HepG2 (cell line): ENCODE measurements at regions not wholly inside any gene's neighbourhood (a gene's known extent, or its start where the extent isn't known, plus 50 kb on each side); places are given as distances from the start of the nearest gene placed in this dataset.

Experiments
- ATAC-seq: fragments of 200-7000 bp; cut with Tn5 transposase; 3 replicates; pipeline ENCODE4 v1.9.1; 2020; ENCODE audit warnings: mild to moderate bottlenecking, moderate library complexity
- BruUV-seq: library from RNA; stranded (reverse); fragments of 400-500 nt; replicated peaks from 2 replicates; lab custom pipeline; 2021; lab: Mats Ljungman, UMichigan
- CTCF ChIA-PET: fragments of 300-600 bp; formaldehyde crosslinking; extraction: SDS; loops from one replicate; lab custom pipeline; 2021; ENCODE audit warnings: low total read pairs, inconsistent platforms, low intra/inter-chr PET ratio; lab: Yijun Ruan, JAX
- POLR2A ChIA-PET: fragments of 350-600 bp; sonication (Branson Sonifier 250); formaldehyde crosslinking; loops from one replicate; lab custom pipeline; 2020; ENCODE audit warnings: antibody characterized with exemption, inconsistent platforms; lab: Yijun Ruan, JAX
- DNase-seq: peaks from one replicate; pipeline ENCODE4 v3.0.0-alpha.2; 2015; ENCODE audit warnings: low spot score
- FAIRE-seq: peaks from 3 replicates; lab custom pipeline; 2011; peaks lifted over from hg19 to GRCh38; lab: Jason Lieb, UNC
- H2AFZ ChIP-seq: one replicate; pipeline ENCODE4 v1.6.1; 2011; ENCODE audit warnings: low read length, inconsistent platforms
- H3K27ac ChIP-seq: fragments of 300-600 bp; 3 replicates; pipeline ENCODE4 v1.8.0; 2011; ENCODE audit warnings: mixed run types, mild to moderate bottlenecking, mixed read lengths, low read length, inconsistent platforms; ENCODE audit not compliant: insufficient read depth; ENCODE audit errors: extremely low read length
- H3K27me3 ChIP-seq, 2 experiments: fragments of 200-600 bp in 1 of 2; 2 replicates in 1 of 2; 3 replicates in 1 of 2; pipeline versions ENCODE4 v1.6.0 to v1.8.0; 2011; ENCODE audit warnings: low read length in 2 of 2, mild to moderate bottlenecking in 2 of 2, moderate library complexity in 2 of 2, inconsistent platforms in 1 of 2; ENCODE audit not compliant: insufficient read depth in 2 of 2, control insufficient read depth in 1 of 2
- H3K36me3 ChIP-seq, 2 experiments: fragments of 200-600 bp in 1 of 2; replicated peaks in 1 of 2; 2 replicates in 1 of 2; 3 replicates in 1 of 2; pipeline versions ENCODE4 v1.5.1 to v1.8.0; 2011; ENCODE audit warnings: low read length in 2 of 2, inconsistent platforms in 1 of 2; ENCODE audit not compliant: insufficient read depth in 2 of 2, control insufficient read depth in 1 of 2
- H3K4me1 ChIP-seq: 2 replicates; pipeline ENCODE4 v1.5.1; 2012; ENCODE audit warnings: low read length, inconsistent platforms; ENCODE audit not compliant: insufficient read depth
- H3K4me2 ChIP-seq: 2 replicates; pipeline ENCODE4 v1.6.0; 2011; ENCODE audit warnings: low read depth, low read length, inconsistent platforms
- H3K4me3 ChIP-seq, 3 experiments: fragments of 200-600 bp in 1 of 3; sonication (generic), shearing (Covaris generic) in 1 of 3; replicated peaks in 1 of 3; 2 replicates each; pipeline ENCODE4 v1.5.1; 2011 to 2016; ENCODE audit warnings: low read length in 3 of 3, inconsistent platforms in 2 of 3, low read depth in 2 of 3, mild to moderate bottlenecking in 2 of 3, control low read depth in 1 of 3, mixed read lengths in 1 of 3; ENCODE audit not compliant: insufficient read depth in 1 of 3
- H3K79me2 ChIP-seq: one replicate; pipeline ENCODE4 v1.6.1; 2011; ENCODE audit warnings: low read length, inconsistent platforms; ENCODE audit not compliant: insufficient read depth
- H3K9ac ChIP-seq: 2 replicates; pipeline ENCODE4 v1.6.0; 2011; ENCODE audit warnings: mild to moderate bottlenecking, low read depth, low read length, inconsistent platforms; ENCODE audit not compliant: insufficient read depth
- H3K9me3 ChIP-seq: 2 replicates; pipeline ENCODE4 v1.5.1; 2012; ENCODE audit warnings: mild to moderate bottlenecking, low read length
- H4K20me1 ChIP-seq: 2 replicates; pipeline ENCODE4 v1.6.0; 2011; ENCODE audit warnings: inconsistent platforms, mild to moderate bottlenecking, low read length, moderate library complexity; ENCODE audit not compliant: insufficient read depth
- CBX1 ChIP-seq: IDR thresholded peaks from one replicate; pipeline ENCODE4 v1.6.1; 2016; ENCODE audit warnings: antibody characterized with exemption, low read depth
- CSRNP2 ChIP-seq: sonication (generic); formaldehyde crosslinking; conservative IDR thresholded peaks from 2 replicates; pipeline ENCODE4 v1.8.0; 2022; ENCODE audit warnings: low read depth, missing genetic modification reagents
- HINFP ChIP-seq: sonication (generic); formaldehyde crosslinking; IDR thresholded peaks from 2 replicates; pipeline ENCODE4 v1.4.0; 2020; ENCODE audit warnings: low read depth, mild to moderate bottlenecking, missing genetic modification reagents
- KIAA2018 ChIP-seq: sonication (generic); formaldehyde crosslinking; IDR thresholded peaks from 2 replicates; pipeline ENCODE4 v1.5.0; 2020; ENCODE audit warnings: mild to moderate bottlenecking, missing genetic modification reagents, borderline replicate concordance
- WIZ ChIP-seq: sonication (generic); formaldehyde crosslinking; IDR thresholded peaks from 2 replicates; pipeline ENCODE4 v1.5.1; 2020; ENCODE audit warnings: mild to moderate bottlenecking, missing genetic modification reagents
- ZFP36 ChIP-seq: fragments of 150-350 bp; IDR thresholded peaks from 2 replicates; pipeline ENCODE4 v1.6.1; 2018; ENCODE audit warnings: borderline replicate concordance, low read length, low read depth; ENCODE audit not compliant: partially characterized antibody
- ZFYVE20 ChIP-seq: sonication (generic); formaldehyde crosslinking; IDR thresholded peaks from 2 replicates; pipeline ENCODE4 v1.8.0; 2023; ENCODE audit warnings: low read depth, mild to moderate bottlenecking, moderate library complexity, missing genetic modification reagents, borderline replicate concordance
- ZNF34 ChIP-seq: sonication (generic); formaldehyde crosslinking; IDR thresholded peaks from 2 replicates; pipeline ENCODE4 v1.4.0; 2020; ENCODE audit warnings: mild to moderate bottlenecking, missing genetic modification reagents, borderline replicate concordance
- ZNF414 ChIP-seq: sonication (generic); formaldehyde crosslinking; IDR thresholded peaks from 2 replicates; pipeline ENCODE4 v1.5.0; 2020; ENCODE audit warnings: missing genetic modification reagents
- ZNF431 ChIP-seq: sonication (generic); formaldehyde crosslinking; IDR thresholded peaks from 2 replicates; pipeline ENCODE4 v1.9.0; 2022; ENCODE audit warnings: missing genetic modification reagents, low read depth, mild to moderate bottlenecking, borderline replicate concordance
- ZNF788 ChIP-seq: sonication (generic); formaldehyde crosslinking; IDR thresholded peaks from 2 replicates; pipeline ENCODE4 v1.5.0; 2020; ENCODE audit warnings: mild to moderate bottlenecking, missing genetic modification reagents, borderline replicate concordance
- in situ Hi-C: cut with HindIII; loops from 2 replicates; pipeline ENCODE4 v1.10.0; 2017; ENCODE audit warnings: low pct_unique_long_range_greater_than_20kb; ENCODE audit not compliant: extremely low pct_ligation_motif_present
- intact Hi-C: fragments of 100-400 bp; cut with micrococcal nuclease; formaldehyde crosslinking; loops from one replicate; pipeline ENCODE4 v1.10.0; 2022; ENCODE audit not compliant: unreplicated experiment

- Histone ChIP-seq H2AFZ (no peak overlapping the region), H3K9ac (no peak overlapping the region), H3K36me3 (no peaks in the 10 kb centered on the region), H4K20me1 (no peaks in the 10 kb centered on the region), H3K27me3 (no peaks in the 10 kb centered on the region; a peak in 1 of 5 replicates), H3K79me2 (no peaks in the 10 kb centered on the region), H3K27ac (no peak overlapping the region), H3K4me1 (no peaks in the 10 kb centered on the region), H3K9me3 (no peaks in the 10 kb centered on the region), H3K4me2 (no peak overlapping the region), H3K4me3 (no peak overlapping the region)
- intact Hi-C loops (no loop called here), in situ Hi-C loops (no loop called here)
- DNase-seq (no peak), FAIRE-seq (no peak), ATAC-seq (no peak)
- CTCF ChIA-PET = no interaction called here
- POLR2A ChIA-PET = no interaction called here
- BruUV-seq = no TSS peak
- TF ChIP-seq HINFP (CRISPR knock-in tag) = no peak
- TF ChIP-seq CSRNP2 = no peak
- TF ChIP-seq CBX1 = no peak
- no peak for TF ChIP-seq ZNF34 (CRISPR knock-in tag)
- no peak for TF ChIP-seq WIZ (CRISPR knock-in tag)
- TF ChIP-seq ZFYVE20 (CRISPR knock-in tag) = no peak
- no peak for TF ChIP-seq ZNF788 (CRISPR knock-in tag)
- TF ChIP-seq ZNF414 (CRISPR knock-in tag) = no peak
- no peak for TF ChIP-seq KIAA2018 (CRISPR knock-in tag)
- no peak for TF ChIP-seq ZNF431 (CRISPR knock-in tag)
- no peak for TF ChIP-seq ZFP36
Observed at GRCh38 chr3:112741983-112742382, 101.0 kb upstream of the CCDC80 start.
